A204.1 (cell line): ENCODE measurements at regions not wholly inside any gene's neighbourhood (a gene's known extent, or its start where the extent isn't known, plus 50 kb on each side); places are given as distances from the start of the nearest gene placed in this dataset.
"Not testable (repeated sequence)": the region's sequence is repeated elsewhere in the genome, so short reads cannot be mapped to it uniquely, and the experiment has no call there.

Experiments used
- FAIRE-seq: peaks from 2 replicates; lab custom pipeline; 2012; peaks lifted over from hg19 to GRCh38; lab: Jason Lieb, UNC

DNA sequence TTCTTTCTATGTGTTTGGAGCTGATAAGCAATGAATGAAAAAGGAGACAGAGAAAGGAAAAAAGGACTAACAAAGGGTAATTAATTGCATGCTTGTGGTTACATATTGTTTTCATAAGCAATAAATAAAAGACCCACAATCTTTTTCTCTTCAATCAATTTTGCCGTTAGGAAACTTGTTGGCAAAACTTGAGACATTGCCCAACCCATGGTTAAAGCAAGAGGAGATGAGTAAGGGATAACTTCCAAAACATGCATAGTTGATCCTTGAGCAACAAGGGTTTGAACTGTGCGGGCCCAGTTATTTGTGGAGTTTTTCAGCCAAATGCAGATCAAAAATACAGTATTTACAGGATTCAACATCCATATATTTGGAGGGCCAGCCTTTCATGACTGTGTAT, 572.4 kb downstream of the AMY1C start:
- no peak for FAIRE-seq

DNA sequence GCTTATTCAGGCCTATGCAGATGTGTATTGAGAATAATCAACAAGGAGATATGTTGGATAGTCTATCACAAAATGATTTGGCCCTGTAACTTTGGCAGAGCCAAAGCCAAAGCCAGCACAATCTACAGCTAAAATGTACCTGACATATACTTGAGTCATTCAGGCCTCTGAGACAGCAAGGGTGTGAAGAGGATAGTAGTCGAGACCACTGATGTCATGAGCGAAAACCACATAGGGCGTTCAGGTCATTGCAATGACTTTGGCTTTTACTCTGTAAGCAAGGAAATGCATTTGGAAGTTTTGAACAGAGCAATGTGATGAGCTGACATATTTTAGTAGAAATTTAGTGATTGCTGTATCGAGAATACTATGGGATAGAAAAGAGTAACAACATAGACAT, 579.6 kb downstream of the AMY1C start:
- FAIRE-seq = no peak

DNA sequence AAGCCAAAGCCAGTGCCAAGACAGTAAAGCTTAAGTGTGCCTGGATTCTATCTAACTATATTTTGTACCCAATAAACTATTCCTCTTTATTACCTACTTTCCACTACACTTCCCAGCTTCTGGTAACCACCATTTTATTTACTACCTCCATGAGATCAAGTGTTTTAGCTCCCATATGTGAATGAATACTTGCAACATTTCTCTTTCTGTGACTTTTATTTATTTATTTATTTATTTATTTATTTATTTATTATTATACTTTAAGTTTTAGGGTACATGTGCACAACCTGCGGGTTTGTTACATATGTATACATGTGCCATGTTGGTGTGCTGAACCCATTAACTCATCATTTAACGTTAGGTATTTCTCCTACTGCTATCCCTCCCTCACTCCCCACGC, 582.1 kb downstream of the AMY1C start:
- FAIRE-seq = no peak

DNA sequence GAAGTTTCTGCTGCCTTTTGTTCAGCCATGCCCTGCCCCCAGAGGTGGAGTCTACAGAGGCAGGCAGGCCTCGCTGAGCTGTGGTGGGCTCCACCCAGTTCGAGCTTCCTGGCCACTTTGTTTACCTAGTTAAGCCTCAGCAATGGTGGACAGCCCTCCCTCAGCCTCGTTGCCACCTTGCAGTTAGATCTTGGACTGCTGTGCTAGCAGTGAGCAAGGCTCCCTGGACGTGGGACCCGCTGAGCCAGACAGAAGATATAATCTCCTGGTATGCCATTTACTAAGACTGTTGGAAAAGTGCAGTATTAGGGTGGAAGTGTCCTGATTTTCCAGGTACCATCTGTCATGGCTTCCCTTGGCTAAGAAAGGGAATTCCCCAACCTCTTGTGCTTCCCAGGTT, 588.2 kb downstream of the AMY1C start:
- not testable (repeated sequence) for FAIRE-seq

DNA sequence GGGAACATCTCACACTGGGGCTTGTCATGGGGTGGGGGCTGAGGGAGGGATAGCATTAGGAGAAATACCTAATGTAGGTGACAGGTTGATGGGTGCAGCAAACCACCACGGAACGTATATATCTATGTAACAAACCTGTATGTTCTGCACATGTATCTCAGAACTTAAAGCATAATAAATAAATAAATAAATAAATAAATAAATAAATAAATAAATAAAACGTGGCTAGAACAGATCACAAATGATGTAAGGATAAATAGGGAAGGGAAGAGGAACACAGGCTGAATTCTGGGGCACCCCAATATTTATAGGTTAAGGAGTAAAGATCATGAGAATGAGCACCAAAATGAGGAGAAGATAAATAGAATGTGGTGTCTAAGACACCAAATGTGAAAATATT, 592.2 kb downstream of the AMY1C start:
- FAIRE-seq = no peak

DNA sequence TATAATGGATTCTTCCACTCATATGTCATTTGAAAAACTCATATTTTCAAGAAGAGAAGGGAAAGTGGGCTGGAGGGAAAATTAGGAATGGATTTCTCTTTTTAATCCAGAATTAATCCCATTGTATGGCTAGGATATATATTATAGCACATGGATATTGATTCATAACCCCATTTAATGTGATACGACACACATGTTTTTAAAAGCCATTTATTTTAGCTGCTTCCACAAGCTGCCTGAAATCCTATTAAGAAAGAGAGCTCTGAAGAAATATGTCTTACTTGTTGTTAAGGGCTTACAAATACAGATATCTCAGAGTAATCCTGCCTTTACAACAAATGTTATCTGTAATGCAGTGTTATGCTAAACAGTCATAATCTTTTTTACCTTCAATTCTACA, 598.6 kb downstream of the AMY1C start:
- no peak for FAIRE-seq

DNA sequence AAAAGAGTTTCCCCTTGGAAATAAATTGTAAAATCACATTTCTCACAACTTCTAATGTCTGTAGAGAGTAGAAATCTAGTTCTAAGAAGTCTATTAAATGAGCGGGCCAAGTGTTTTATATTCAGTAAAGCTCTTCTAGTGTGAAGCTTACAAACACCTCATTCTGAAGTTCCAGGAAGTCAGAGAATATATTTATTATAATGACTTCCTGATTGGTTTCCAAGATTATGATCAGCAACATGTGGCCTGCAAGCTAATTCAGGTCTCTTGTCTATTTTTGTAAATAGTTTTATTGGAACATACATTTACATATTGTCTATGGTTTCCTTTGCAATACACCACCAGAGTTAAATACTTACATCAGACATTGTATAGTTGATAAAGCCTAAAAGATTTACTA, 603.9 kb downstream of the AMY1C start:
- FAIRE-seq = no peak

DNA sequence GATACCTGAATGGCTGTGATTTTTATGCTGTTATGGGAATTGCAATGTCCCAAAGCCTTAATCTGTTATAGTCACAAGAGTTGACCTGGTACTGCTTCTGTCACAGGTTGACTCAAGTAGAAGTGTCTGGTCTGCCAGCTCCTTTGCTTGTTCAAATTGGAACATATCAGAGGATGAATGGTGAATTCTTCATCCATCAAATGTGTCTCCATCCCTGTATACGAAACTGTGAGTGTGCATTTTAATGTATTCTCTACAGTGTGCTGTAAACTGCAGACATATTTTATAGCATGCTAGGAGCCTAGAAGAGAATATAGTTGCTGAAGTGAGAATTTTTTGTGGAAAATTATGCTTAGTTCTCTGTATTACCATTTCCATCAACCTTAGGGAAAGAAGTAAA, 608.4 kb downstream of the AMY1C start:
- FAIRE-seq = no peak

DNA sequence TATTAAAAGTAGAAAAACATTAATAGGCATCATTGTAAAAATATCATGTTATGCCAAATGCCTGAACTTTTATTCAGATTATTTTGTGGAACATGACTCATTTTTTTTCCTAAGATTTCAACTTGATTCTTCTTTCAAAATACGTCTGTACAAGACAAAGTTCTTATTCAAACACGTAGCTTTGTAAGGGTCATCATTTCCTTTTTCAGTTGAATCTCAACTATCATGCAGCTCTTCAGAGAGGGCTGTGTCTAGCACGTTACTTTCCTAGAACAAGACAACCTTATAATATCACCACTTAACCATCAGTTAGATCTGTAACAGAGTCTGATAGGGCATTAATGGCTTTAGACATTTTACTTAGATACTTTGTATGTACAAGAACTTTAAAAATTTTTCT, 608.9 kb downstream of the AMY1C start:
- FAIRE-seq = no peak

DNA sequence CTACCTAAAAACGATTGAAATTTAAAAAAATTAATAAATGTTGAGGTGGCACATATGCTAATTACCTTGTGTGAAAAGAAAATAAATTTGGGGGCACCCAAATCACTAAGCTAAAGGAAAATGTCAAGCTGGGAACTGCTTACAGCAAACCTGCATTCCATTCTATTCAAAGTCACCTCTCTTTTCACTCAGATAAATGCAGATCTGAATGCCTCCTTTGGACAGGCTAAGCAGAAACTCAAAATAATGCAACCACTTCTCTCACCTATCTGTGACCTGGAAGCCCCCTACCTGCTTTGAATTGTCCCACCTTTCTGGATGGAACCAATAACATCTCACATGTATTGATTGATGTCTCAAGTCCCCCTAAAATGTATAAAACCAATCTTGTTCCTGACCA, 628.7 kb downstream of the AMY1C start:
- no peak for FAIRE-seq

DNA sequence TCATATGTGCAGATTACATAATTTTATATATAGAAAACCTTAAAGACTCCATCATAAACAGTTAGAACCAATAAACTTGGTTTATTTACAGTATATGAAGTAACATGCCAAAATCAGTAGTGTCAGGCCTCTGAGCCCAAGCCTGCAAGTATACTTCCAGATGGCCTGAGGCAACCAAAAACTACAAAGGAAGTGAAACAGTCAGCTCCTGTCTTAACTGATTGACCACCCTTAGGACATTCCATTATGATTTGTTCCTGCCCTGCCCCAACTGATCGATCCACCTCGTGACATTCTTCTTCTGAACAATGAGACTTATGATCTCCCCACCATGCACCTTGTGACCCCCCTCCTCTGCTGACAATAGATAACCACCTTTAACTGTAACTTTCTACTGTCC, 630.3 kb downstream of the AMY1C start:
- no peak for FAIRE-seq

DNA sequence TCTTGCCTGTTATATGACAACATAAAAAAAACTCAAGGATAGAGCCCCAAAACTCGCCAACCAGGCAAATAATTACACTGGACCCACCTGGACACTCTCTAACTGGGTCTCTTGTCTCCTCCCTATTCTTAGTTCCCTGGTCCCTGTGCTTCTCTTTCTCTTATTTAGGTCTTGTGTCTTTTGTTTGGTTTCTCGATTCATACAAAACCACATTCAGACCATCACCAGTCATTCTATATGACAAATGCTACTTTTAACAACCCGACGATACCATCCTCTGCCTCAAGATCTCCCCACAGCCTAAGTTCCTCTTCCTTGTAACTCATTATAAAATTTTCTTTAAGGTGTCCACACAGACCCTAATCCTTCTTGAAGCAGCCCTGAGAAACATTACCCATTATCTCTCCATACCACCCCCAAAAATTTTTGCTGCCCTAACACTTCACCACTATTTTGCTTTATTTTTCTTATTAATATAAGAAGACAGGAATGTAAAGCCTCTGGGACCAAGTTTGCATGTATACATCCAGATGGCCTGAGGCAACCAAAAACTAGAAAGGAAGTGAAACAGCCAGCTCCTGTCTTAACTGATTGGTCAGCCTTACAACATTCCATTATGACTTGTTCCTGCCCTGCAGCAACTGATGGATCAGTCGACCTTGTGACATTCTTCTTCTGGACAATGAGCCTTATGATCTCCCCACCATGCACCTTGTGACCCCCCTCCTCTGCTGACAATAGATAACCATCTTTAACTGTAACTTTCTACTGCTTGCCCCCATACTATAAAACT, 638.2 kb downstream of the AMY1C start:
- no peak for FAIRE-seq

DNA sequence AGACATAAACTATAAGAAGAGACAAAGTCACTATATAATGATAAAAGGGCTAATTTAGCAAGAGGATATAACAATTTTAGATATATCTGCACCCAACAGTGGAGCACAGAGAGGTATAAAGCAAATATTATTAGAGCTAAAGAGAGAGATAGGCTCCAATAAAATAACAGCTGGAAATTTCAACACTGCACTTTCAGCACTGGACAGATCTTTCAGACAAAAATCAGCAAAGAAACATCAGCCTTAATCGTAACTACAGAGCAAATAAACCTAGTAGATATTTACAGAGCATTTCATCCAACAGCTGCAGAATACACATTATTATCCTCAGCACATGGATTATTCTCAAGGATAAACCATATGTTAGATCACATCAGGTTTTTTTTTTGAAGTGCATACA, 642.9 kb downstream of the AMY1C start:
- FAIRE-seq = no peak

DNA sequence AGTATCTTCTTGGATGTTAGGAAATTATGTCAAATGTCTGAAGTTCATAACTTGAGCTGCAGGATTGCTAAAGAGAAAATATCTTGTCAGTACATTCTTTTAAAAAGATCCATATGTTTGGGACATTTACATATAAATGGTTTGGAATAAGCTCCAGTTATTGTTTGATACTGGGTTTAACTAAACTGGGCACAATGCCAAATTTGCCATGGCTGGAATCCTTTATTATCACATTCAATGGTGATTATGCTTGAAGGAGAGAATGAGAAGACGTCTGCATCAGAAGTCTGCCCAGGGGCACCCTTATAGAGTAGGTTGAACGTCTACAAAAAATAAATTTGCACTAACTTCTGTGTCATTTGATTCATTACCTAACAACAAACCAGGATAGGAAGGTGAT, 652.5 kb downstream of the AMY1C start:
- FAIRE-seq = no peak

DNA sequence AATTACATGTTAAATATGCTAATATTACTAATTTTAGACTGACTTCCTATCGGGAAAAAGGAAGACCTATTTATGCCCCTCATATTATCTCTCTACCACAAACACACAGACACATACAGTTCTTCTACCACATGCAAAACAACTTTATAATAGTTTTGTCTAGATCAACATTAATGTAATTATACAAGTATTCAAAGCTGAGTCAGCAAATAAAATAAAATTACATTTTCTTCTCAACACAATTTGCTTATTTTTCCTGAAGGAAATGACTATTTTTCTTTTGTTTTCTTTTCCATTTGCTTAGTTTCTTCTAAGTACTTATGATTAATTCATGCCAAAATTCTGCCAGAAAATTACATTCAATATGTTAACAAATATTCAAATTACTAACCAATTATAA, 654.2 kb downstream of the AMY1C start:
- no peak for FAIRE-seq

DNA sequence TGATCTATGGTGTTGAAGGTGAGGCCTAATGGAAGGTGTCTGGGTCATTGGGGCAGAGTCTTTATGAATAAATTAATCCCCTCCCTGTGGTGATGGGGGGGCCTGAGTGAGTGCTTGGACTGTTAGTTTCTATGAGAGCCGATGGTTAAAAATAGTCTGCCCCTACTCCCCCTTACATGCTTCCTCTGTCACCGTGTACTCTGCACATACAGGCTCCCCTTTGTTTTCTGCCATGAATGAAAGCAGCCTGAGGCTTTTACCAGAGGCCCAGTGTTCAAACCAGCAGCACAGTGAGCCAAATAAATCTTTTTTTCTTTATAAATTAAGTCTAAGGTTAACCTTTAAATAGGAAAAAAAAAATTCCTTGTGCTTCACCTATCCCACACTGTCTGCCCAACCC, 657.0 kb downstream of the AMY1C start:
- no peak for FAIRE-seq

DNA sequence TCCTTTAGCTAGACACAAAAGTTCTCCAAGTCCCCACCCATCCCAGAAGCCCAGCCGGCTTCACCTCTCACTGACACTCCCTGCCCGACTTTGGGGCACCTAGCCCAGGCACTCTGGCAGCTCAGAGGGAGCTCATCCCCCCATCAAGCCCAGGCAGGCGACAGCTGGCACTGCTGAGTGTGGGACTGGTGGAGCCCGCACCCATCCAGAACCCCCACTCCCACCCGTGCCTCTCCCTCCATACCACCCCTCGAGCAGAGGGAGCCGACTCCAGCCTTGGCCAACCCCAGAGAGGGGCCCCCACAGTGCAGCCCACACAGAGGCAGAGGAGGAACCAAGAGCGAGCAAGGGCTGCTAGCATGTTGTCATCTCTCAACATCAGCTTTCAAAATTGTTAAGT, 658.6 kb downstream of the AMY1C start:
- FAIRE-seq = no peak

DNA sequence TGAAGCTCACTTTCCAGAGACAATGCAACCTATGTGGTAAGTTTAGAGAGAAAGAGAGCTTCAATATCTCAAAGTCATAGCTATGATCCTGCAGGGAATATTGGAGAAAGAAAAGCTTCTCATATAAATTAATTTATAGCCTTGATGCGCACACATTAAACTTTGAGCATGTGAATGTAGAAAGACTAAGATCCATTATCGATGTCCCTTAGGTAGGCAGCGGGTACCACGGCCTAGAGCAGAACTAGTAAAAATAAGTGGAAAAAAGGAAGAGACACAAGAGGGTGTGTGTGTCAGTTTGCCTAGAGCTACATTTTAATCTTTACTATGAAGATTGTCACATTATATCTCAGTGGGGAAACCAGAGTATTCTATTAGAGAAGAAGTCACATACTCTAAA, 685.6 kb downstream of the AMY1C start:
- no peak for FAIRE-seq

DNA sequence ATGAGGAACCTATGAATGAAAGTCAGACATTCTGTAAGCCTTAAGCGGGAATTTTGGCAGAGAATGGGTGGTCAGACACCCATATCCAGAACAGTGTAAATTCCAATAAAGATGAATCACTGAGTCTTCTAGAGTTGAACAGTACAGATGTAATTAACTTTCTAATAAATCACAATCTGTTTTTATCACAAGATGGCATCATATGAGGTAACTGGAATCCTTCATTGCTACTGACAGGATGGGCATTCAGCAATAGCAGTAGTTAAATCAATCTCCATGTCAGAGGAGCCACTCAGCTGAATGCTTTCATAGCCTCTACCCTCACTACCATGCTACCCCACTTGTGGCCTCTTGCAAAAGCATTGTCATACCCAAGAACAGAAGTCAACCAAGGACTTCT, 690.3 kb downstream of the AMY1C start:
- FAIRE-seq = no peak

DNA sequence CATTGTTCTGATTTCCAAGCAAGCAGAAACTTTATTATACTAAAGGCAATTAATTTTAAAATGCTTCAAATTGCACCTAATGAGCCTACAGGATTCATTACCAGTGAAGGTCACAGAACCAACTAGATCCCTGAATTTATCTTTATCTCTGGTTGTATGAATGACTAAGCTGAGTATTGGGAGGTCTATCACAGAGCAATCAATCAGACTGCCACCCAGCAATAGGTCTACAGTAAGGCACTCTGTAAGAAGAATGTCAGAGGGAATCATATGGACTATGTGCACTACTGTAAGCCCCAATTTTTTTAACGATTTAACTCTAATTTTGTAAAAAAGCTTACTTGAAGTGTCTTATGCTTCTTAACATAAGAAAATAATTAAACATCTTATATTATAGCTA, 707.0 kb downstream of the AMY1C start:
- FAIRE-seq = no peak

DNA sequence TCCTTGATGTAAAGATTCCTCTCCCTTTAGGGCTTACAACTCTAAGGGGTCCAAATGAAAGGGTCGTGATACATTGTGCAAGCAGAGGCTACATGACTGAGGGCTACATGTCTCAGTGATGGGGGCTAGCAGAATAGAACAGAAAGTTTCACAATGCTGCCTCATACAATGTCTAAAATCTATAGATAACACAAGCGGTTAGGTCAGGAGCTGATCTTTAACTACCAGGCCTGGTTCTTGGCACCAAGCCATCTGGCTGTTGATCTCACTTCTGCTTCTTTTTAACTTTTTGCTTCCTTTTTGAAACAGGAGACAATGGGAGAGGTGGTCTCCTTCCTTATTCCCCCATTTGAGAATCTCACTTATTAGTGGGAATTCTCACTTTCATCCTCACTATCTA, 710.2 kb downstream of the AMY1C start:
- no peak for FAIRE-seq

DNA sequence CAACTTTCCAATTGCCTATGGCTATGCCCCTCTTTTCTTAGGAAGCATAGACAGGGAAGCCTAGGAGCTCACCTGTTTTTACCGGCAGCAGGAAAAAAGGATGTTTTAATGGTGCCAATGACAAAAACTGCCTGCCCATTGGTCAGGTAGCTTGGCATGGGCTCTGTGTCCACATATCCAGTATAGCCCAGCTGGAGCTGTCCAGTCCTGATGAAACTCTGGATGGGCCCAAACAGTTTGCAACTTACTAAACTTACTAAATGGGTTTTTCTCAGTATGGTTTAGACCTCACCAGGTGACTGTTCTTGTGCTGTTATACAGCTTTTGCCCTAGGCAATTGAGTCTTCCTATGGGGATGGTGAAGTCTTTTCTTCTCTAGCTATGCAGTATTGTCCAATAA, 711.2 kb downstream of the AMY1C start:
- FAIRE-seq = no peak

DNA sequence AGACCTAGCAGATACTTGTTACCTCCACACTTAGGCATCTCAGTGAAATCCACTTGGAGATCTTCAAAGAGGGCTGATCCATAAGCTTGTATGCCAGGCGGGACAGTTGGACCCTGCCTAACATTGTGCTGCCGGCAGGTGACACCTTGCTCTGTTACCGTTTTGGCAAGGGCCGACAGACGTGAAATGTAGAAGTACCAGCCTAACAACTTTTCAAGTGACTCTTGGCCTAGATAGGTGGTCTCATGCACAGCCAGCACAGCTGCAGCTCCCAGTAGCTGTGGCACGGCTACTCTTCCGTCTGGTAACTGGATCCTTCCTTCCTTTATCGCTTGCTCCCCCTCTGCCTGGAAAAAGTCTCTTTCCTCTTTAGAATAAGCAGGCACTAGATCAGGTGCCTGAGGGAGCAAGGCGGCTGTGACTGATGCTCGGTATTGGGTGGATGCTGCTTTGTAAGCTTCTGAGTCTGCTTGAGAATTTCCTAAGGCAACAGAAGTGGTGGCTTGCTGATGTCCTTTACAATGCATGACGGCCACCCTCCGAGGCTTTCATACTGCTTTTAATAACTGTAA, 713.5 kb downstream of the AMY1C start:
- no peak for FAIRE-seq

DNA sequence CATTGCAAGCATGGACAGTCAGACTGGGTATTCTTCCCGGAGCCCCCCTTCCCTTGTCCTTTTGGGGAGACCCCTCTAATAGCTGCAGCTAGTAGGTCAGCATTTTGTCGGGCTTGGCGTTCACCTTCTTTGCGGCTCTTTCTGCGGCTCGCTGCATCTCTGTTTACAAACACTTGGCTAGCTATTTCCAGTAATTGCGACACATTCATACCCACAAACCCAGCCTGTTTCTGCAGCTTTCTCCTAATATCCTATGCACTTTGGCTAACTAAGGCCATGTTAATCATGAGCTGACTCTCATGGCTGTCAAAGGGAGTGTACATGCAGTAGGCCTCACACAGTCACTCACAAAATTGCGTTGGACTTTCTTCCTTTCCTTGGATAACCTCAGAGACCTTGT, 716.4 kb downstream of the AMY1C start:
- no peak for FAIRE-seq

DNA sequence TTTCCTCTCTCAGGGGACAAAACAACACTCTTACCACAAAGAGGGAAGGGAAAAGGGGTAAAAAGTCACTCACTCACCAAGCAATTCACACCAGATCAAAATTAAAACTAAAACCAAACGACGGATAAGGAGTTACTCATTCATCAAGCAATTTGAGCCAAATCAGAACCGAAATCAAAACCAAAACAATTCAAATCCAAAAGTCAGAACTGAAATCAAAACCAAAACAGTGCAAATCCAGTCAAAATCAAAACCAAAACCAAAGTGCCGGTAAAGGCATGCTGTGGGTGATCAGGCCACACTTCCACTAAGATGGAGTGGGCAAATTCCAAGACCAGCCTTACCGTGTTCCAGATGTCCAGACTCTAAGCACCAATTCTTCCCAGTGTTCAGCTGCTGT, 717.9 kb downstream of the AMY1C start:
- FAIRE-seq = no peak
